OCI-LY1 (cell line): ENCODE measurements at regions not wholly inside any gene's neighbourhood (a gene's known extent, or its start where the extent isn't known, plus 50 kb on each side); places are given as distances from the start of the nearest gene placed in this dataset.
"Not testable (repeated sequence)": the region's sequence is repeated elsewhere in the genome, so short reads cannot be mapped to it uniquely, and the experiment has no call there.

Source experiments
- H2AFZ ChIP-seq: fragments of 200-600 bp; sonication (generic), shearing (Covaris generic); 2 replicates; pipeline ENCODE4 v1.6.0; 2014; ENCODE audit warnings: antibody characterized with exemption, mild to moderate bottlenecking, low read length
- H3F3A ChIP-seq: fragments of 200-600 bp; sonication (generic), shearing (Covaris generic); 2 replicates; pipeline ENCODE4 v1.6.0; 2014; ENCODE audit warnings: mild to moderate bottlenecking, antibody characterized with exemption, low read length, moderate library complexity; ENCODE audit not compliant: insufficient read depth
- H3K27ac ChIP-seq: fragments of 200-600 bp; sonication (generic); 2 replicates; pipeline ENCODE4 v1.5.1; 2014; ENCODE audit warnings: low read length, mixed run types, mild to moderate bottlenecking, low read depth; ENCODE audit not compliant: poor library complexity, severe bottlenecking
- H3K27me3 ChIP-seq: fragments of 200-600 bp; sonication (generic); 2 replicates; pipeline ENCODE4 v1.6.0; 2014; ENCODE audit warnings: antibody characterized with exemption, mild to moderate bottlenecking, low read length, moderate library complexity; ENCODE audit not compliant: insufficient read depth
- H3K36me3 ChIP-seq: fragments of 200-600 bp; sonication (generic); 2 replicates; pipeline ENCODE4 v1.6.1; 2014; ENCODE audit warnings: mild to moderate bottlenecking, antibody characterized with exemption, low read length, moderate library complexity, mixed read lengths; ENCODE audit not compliant: insufficient read depth
- H3K4me1 ChIP-seq: fragments of 200-600 bp; sonication (generic); 2 replicates; pipeline ENCODE4 v1.5.1; 2014; ENCODE audit warnings: mild to moderate bottlenecking, low read length, moderate library complexity; ENCODE audit not compliant: insufficient read depth, severe bottlenecking
- H3K4me2 ChIP-seq: fragments of 200-600 bp; sonication (generic), shearing (Covaris generic); 2 replicates; pipeline ENCODE4 v1.6.1; 2014; ENCODE audit warnings: low read length
- H3K4me3 ChIP-seq: fragments of 200-600 bp; sonication (generic); 2 replicates; pipeline ENCODE4 v1.5.1; 2014; ENCODE audit warnings: low read length, low read depth, mild to moderate bottlenecking, mixed read lengths; ENCODE audit not compliant: poor library complexity, severe bottlenecking
- H3K79me2 ChIP-seq: fragments of 200-600 bp; shearing (Covaris generic); 2 replicates; pipeline ENCODE4 v1.6.1; 2016; ENCODE audit warnings: mixed run types, low read length, mixed read lengths; ENCODE audit not compliant: insufficient read depth
- H3K9ac ChIP-seq: fragments of 200-600 bp; sonication (generic), shearing (Covaris generic); 2 replicates; pipeline ENCODE4 v1.6.1; 2014; ENCODE audit warnings: mild to moderate bottlenecking, low read length, mixed read lengths
- H3K9me2 ChIP-seq: fragments of 200-600 bp; sonication (generic), shearing (Covaris generic); 2 replicates; pipeline ENCODE4 v1.6.1; 2014; ENCODE audit warnings: low read depth, mild to moderate bottlenecking, low read length, mixed read lengths
- H3K9me3 ChIP-seq: fragments of 200-600 bp; shearing (Covaris generic); 2 replicates; pipeline ENCODE4 v1.6.1; 2014; ENCODE audit warnings: low read length, mixed read lengths
- H4K20me1 ChIP-seq: fragments of 200-600 bp; sonication (generic), shearing (Covaris generic); 2 replicates; pipeline ENCODE4 v1.6.0; 2016; ENCODE audit warnings: mild to moderate bottlenecking, low read length; ENCODE audit not compliant: insufficient read depth
- CTCF ChIP-seq: fragments of 200-600 bp; sonication (generic), shearing (Covaris generic); IDR thresholded peaks from 2 replicates; pipeline ENCODE4 v1.5.1; 2017; ENCODE audit warnings: mild to moderate bottlenecking, antibody characterized with exemption, low read length, moderate library complexity, mixed read lengths
- EZH2 ChIP-seq: fragments of 200-600 bp; sonication (generic), shearing (Covaris generic); IDR thresholded peaks from 2 replicates; pipeline ENCODE4 v1.8.0; 2017; ENCODE audit warnings: borderline replicate concordance, mixed run types, mild to moderate bottlenecking, antibody characterized with exemption, low read length, moderate library complexity, mixed read lengths

- no peaks in the 10 kb centered on the region for H4K20me1 ChIP-seq
- no peaks in the 10 kb centered on the region for H3K27me3 ChIP-seq
- H3K4me1 ChIP-seq, result no peaks in the 10 kb centered on the region
- H3K27ac ChIP-seq, result no peak overlapping the region
- H3K36me3 ChIP-seq, result no peaks in the 10 kb centered on the region
- no peak overlapping the region for H3K9ac ChIP-seq
- H3F3A ChIP-seq, result no peaks in the 10 kb centered on the region
- no peak overlapping the region for H3K4me2 ChIP-seq
- no peaks in the 10 kb centered on the region for H3K79me2 ChIP-seq
- TF ChIP-seq CTCF (no peak), EZH2 (no peak)
- H2AFZ ChIP-seq, result no peak overlapping the region
- no peaks in the 10 kb centered on the region for H3K9me2 ChIP-seq
- no peak overlapping the region for H3K4me3 ChIP-seq
- H3K9me3 ChIP-seq, result no peaks in the 10 kb centered on the region
These were observed 272.5 kb downstream of the SHOX start for GRCh38 chrX:903116-903515.

GRCh38 chrX:896256-896655 lies 265.7 kb downstream of the SHOX start:
- no peaks in the 10 kb centered on the region for H3K9me2 ChIP-seq
- TF ChIP-seq EZH2 (no peak), CTCF (no peak)
- no peak overlapping the region for H3K9ac ChIP-seq
- H3K4me2 ChIP-seq, result no peak overlapping the region
- no peaks in the 10 kb centered on the region for H3K27me3 ChIP-seq
- H4K20me1 ChIP-seq, result no peaks in the 10 kb centered on the region
- H3K36me3 ChIP-seq, result no peaks in the 10 kb centered on the region
- no peak overlapping the region for H2AFZ ChIP-seq
- no peak overlapping the region for H3K27ac ChIP-seq
- no peaks in the 10 kb centered on the region for H3K4me1 ChIP-seq
- no peaks in the 10 kb centered on the region for H3K9me3 ChIP-seq
- H3K79me2 ChIP-seq, result no peaks in the 10 kb centered on the region
- H3F3A ChIP-seq, result no peaks in the 10 kb centered on the region
- no peak overlapping the region for H3K4me3 ChIP-seq

GRCh38 chrX:889966-890651 lies 259.5 kb downstream of the SHOX start:
- no peaks in the 10 kb centered on the region for H4K20me1 ChIP-seq
- H3K79me2 ChIP-seq, result no peaks in the 10 kb centered on the region
- no peak overlapping the region for H2AFZ ChIP-seq
- peaks cover 4% of the 10 kb centered on the region; the same call in 1 of the 2 replicates for H3K9me3 ChIP-seq
- no peaks in the 10 kb centered on the region for H3K9me2 ChIP-seq
- H3F3A ChIP-seq, result no peaks in the 10 kb centered on the region
- TF ChIP-seq EZH2 (no peak), CTCF (no peak)
- H3K4me1 ChIP-seq, result no peaks in the 10 kb centered on the region
- H3K4me2 ChIP-seq, result no peak overlapping the region
- no peaks in the 10 kb centered on the region for H3K27me3 ChIP-seq
- no peak overlapping the region for H3K9ac ChIP-seq
- no peak overlapping the region for H3K4me3 ChIP-seq
- H3K36me3 ChIP-seq, result no peaks in the 10 kb centered on the region
- H3K27ac ChIP-seq, result no peak overlapping the region

- H3K4me1 ChIP-seq, H2AFZ ChIP-seq, H3K9ac ChIP-seq, H3K27ac ChIP-seq, H3K36me3 ChIP-seq, H3K79me2 ChIP-seq, H3K27me3 ChIP-seq, H3K4me2 ChIP-seq, H3K4me3 ChIP-seq, H4K20me1 ChIP-seq, H3F3A ChIP-seq, H3K9me3 ChIP-seq, H3K9me2 ChIP-seq: not testable (repeated sequence)
These were observed 257.1 kb downstream of the SHOX start for GRCh38 chrX:887724-888123.
